ENCODE measurements at regions not wholly inside any gene's neighbourhood (a gene's known extent, or its start where the extent isn't known, plus 50 kb on each side); places are given as distances from the start of the nearest gene placed in this dataset.
"Not testable (repeated sequence)": the region's sequence is repeated elsewhere in the genome, so short reads cannot be mapped to it uniquely, and the experiment has no call there.

DNA sequence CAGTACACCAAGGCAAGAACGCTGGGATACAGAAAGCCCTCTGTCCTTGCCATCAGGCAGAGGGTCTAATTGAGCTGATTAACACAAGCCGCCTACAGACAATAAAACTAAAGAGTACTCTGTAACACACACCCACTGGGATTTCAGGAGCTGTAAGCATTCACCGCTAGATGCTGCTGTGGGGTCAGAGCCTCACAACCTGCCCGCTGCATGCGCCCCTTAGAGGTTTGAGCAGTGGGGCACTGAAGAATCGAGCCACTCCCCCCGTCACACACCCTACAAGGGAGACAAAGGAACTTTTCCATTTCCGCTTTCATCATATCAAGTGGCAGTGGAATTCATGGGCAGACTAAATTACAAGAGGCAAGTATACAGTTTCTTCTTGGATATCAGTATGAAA, 1080.6 kb downstream of the PCDH17 start:
- Histone ChIP-seq H3K27ac (no peak overlapping the region), H3K27me3 (no peaks in the 10 kb centered on the region)
- WGBS (ENCODE audit: low lambda C conversion rate, missing lambda C conversion rate) = 78% methylated on average over 8 of the region's 8 CpGs

DNA sequence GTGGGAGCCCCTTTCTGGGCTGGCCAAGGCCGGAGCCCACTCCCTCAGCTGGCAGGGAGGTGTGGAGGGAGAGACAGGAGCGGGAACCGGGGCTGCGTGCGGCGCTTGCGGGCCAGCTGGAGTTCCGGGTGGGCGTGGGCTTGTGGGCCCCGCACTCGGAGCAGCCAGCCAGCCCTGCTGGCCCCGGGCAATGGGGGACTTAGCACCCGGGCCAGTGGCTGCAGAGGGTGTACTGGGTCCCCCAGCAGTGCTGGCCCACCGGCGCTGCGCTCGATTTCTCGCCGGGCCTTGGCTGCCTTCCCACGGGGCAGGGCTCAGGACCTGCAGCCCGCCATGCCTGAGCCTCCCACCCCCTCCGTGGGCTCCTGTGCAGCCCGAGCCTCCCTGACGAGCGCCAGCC, 1082.5 kb downstream of the PCDH17 start:
- not testable (repeated sequence) for H3K4me1 ChIP-seq (ENCODE audit: insufficient read depth); H3K79me2 ChIP-seq; H2AFZ ChIP-seq; DNase-seq (ENCODE audit: low spot score); H4K20me1 ChIP-seq (ENCODE audit: insufficient read depth, poor library complexity, severe bottlenecking); H3K9me3 ChIP-seq (ENCODE audit: low read depth); H3K4me2 ChIP-seq; H3K27ac ChIP-seq; H3K36me3 ChIP-seq (replicated peaks; ENCODE audit: insufficient read depth, low read depth); H3K4me3 ChIP-seq; H3K27me3 ChIP-seq; H3K9me2 ChIP-seq (replicated peaks; ENCODE audit: insufficient read depth)
- 98% methylated on average over 12 of the region's 25 CpGs for WGBS (ENCODE audit: low lambda C conversion rate, missing lambda C conversion rate)

More for the DNA sequence above, 1080.6 kb downstream of the PCDH17 start:
- no peaks in the 10 kb centered on the region for H3K36me3 ChIP-seq (replicated peaks; ENCODE audit: insufficient read depth, low read depth)
- H3K4me2 ChIP-seq = no peak overlapping the region
- no peak overlapping the region for H3K4me3 ChIP-seq
- DNase-seq (ENCODE audit: low spot score) = no peak
- H4K20me1 ChIP-seq (ENCODE audit: insufficient read depth, poor library complexity, severe bottlenecking) = no peaks in the 10 kb centered on the region
- no peaks in the 10 kb centered on the region for H3K9me2 ChIP-seq (replicated peaks; ENCODE audit: insufficient read depth)
- no peaks in the 10 kb centered on the region for H3K4me1 ChIP-seq (ENCODE audit: insufficient read depth)
- H2AFZ ChIP-seq = no peak overlapping the region
- H3K9me3 ChIP-seq (ENCODE audit: low read depth) = no peaks in the 10 kb centered on the region
- TF ChIP-seq EZH2 (IDR thresholded peaks at IDR 0.05; ENCODE audit: borderline replicate concordance) (no peak), EZH2phosphoT487 (IDR thresholded peaks at IDR 0.05; ENCODE audit: low read depth, severe bottlenecking, unreplicated experiment) (no peak)
- TF ChIP-seq, protein P1, sequence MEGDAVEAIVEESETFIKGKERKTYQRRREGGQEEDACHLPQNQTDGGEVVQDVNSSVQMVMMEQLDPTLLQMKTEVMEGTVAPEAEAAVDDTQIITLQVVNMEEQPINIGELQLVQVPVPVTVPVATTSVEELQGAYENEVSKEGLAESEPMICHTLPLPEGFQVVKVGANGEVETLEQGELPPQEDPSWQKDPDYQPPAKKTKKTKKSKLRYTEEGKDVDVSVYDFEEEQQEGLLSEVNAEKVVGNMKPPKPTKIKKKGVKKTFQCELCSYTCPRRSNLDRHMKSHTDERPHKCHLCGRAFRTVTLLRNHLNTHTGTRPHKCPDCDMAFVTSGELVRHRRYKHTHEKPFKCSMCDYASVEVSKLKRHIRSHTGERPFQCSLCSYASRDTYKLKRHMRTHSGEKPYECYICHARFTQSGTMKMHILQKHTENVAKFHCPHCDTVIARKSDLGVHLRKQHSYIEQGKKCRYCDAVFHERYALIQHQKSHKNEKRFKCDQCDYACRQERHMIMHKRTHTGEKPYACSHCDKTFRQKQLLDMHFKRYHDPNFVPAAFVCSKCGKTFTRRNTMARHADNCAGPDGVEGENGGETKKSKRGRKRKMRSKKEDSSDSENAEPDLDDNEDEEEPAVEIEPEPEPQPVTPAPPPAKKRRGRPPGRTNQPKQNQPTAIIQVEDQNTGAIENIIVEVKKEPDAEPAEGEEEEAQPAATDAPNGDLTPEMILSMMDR (IDR thresholded peaks at IDR 0.05; ENCODE audit: poor library complexity) = no peak
- no peaks in the 10 kb centered on the region for H3K79me2 ChIP-seq

DNA sequence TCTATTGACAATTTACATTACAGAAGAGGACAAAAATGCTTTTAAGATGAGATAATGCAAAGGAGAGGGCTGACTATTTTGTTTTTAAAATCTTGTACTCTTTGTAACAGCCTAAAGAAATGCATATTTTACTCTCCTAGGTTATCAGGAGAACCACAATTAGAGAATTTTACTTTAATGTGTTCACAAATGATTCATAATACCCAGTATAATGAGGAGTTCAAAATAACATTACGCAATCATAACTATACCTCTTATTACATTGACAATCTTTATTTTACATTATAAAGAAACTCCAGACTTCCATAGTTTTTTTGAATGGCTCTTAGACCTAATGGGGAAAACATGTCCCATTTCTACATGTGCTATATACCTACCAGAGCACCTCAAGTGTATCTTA, 1089.7 kb downstream of the PCDH17 start:
- no peak overlapping the region for H3K4me2 ChIP-seq
- WGBS (ENCODE audit: low lambda C conversion rate, missing lambda C conversion rate) = 96% methylated on average over 1 of the region's 1 CpG
- no peaks in the 10 kb centered on the region for H3K27me3 ChIP-seq
- no peak overlapping the region for H3K27ac ChIP-seq
- H3K79me2 ChIP-seq = no peaks in the 10 kb centered on the region
- no peak for DNase-seq (ENCODE audit: low spot score)
- no peak overlapping the region for H3K4me3 ChIP-seq
- no peak overlapping the region for H2AFZ ChIP-seq
- no peaks in the 10 kb centered on the region for H3K4me1 ChIP-seq (ENCODE audit: insufficient read depth)
- no peaks in the 10 kb centered on the region for H4K20me1 ChIP-seq (ENCODE audit: insufficient read depth, poor library complexity, severe bottlenecking)
- no peaks in the 10 kb centered on the region for H3K9me3 ChIP-seq (ENCODE audit: low read depth)
- TF ChIP-seq EZH2 (IDR thresholded peaks at IDR 0.05; ENCODE audit: borderline replicate concordance) (no peak), EZH2phosphoT487 (IDR thresholded peaks at IDR 0.05; ENCODE audit: low read depth, severe bottlenecking, unreplicated experiment) (no peak)
- TF ChIP-seq, protein P1 (IDR thresholded peaks at IDR 0.05; ENCODE audit: poor library complexity) = no peak
- no peaks in the 10 kb centered on the region for H3K36me3 ChIP-seq (replicated peaks; ENCODE audit: insufficient read depth, low read depth)
- no peaks in the 10 kb centered on the region for H3K9me2 ChIP-seq (replicated peaks; ENCODE audit: insufficient read depth)

DNA sequence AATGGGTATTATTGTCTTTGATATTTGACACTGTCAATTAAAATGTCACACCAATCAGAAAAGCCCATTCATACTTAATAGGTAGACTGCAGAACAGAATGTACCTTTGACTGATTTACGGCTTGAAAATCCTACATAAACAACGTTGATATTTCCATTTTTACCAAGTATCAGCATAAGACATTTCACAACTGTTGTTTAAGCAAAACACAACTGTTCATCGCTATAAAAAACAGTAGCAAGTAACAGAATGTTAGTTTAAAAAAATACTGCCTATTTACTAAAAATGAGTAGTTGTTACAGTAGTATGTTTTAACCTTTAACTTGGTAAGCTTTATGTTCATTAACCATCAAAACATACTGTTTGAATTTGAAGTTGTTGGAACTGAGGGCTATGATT, 1096.6 kb downstream of the PCDH17 start:
- H3K27ac ChIP-seq = no peak overlapping the region
- TF ChIP-seq, protein P1 (IDR thresholded peaks at IDR 0.05; ENCODE audit: poor library complexity) = no peak
- TF ChIP-seq EZH2phosphoT487 (IDR thresholded peaks at IDR 0.05; ENCODE audit: low read depth, severe bottlenecking, unreplicated experiment) (no peak), EZH2 (IDR thresholded peaks at IDR 0.05; ENCODE audit: borderline replicate concordance) (no peak)
- no peak overlapping the region for H3K4me3 ChIP-seq
- DNase-seq (ENCODE audit: low spot score) = no peak
- no peaks in the 10 kb centered on the region for H4K20me1 ChIP-seq (ENCODE audit: insufficient read depth, poor library complexity, severe bottlenecking)
- no peaks in the 10 kb centered on the region for H3K36me3 ChIP-seq (replicated peaks; ENCODE audit: insufficient read depth, low read depth)
- no peaks in the 10 kb centered on the region for H3K27me3 ChIP-seq
- no peaks in the 10 kb centered on the region for H3K4me1 ChIP-seq (ENCODE audit: insufficient read depth)
- no peak overlapping the region for H3K4me2 ChIP-seq
- H3K79me2 ChIP-seq = no peaks in the 10 kb centered on the region
- 43% methylated on average over 3 of the region's 3 CpGs for WGBS (ENCODE audit: low lambda C conversion rate, missing lambda C conversion rate)
- H3K9me2 ChIP-seq (replicated peaks; ENCODE audit: insufficient read depth) = no peaks in the 10 kb centered on the region
- no peaks in the 10 kb centered on the region for H3K9me3 ChIP-seq (ENCODE audit: low read depth)
- no peak overlapping the region for H2AFZ ChIP-seq

All from hepatocyte (in vitro differentiated cells).